Stimulated activated CD8-positive, alpha-beta memory T cell treated with anti-CD3 and anti-CD28 coated beads, Interleukin-12 subunit alpha, Interleukin-12 subunit beta, amount 100 ng/mL, for 1 hour (primary cell): ENCODE measurements at regions not wholly inside any gene's neighbourhood (a gene's known extent, or its start where the extent isn't known, plus 50 kb on each side); places are given as distances from the start of the nearest gene placed in this dataset.

Experiments used
- DNase-seq: peaks from one replicate; pipeline ENCODE4 v3.0.0-alpha.2; 2020; ENCODE audit warnings: low read depth

- no peak for DNase-seq
These were observed 133.8 kb downstream of the VEGFA start for GRCh38 chr6:43903739-43904290.

GRCh38 chr6:43901733-43902230, 131.8 kb downstream of the VEGFA start:
- DNase-seq: no peak

- no peak for DNase-seq
These were observed 131.1 kb downstream of the VEGFA start for GRCh38 chr6:43900916-43901732.

DNA sequence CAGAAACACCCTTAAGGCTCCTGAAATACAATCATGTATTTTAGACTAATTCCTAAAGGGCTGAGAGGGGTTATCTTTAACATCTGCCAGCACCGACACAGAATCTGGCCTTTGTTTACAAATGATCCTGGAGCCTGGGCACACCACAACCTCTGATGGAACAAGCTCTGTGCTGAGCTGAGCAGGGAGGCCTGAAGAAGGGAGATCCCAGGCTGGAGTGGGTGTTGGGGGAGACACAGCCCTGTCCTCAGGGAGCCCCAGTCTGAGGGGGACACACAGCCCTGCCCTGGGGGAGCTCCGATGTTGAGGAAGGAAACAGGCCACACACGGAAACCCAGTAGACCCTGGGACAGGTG, 130.5 kb downstream of the VEGFA start:
- no peak for DNase-seq

DNA sequence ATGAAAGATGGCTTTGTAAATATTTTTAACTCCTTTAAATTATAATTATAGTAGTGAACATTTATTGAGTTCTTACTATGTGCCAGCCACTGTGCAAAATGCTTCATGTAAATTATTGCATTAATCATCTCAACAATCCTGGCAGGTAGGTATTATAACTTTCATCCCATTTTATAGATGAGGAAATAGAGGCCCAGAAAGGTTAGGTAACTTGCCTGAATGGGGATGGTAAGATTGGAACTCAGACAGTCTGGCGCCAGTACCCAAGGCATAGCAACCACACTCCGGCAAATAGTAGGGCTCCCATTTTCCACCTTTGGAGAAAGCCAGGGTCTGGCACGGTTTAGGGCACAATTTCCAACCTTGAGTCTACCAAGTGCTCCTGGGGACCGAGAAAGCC, 129.8 kb downstream of the VEGFA start:
- DNase-seq: no peak

DNA sequence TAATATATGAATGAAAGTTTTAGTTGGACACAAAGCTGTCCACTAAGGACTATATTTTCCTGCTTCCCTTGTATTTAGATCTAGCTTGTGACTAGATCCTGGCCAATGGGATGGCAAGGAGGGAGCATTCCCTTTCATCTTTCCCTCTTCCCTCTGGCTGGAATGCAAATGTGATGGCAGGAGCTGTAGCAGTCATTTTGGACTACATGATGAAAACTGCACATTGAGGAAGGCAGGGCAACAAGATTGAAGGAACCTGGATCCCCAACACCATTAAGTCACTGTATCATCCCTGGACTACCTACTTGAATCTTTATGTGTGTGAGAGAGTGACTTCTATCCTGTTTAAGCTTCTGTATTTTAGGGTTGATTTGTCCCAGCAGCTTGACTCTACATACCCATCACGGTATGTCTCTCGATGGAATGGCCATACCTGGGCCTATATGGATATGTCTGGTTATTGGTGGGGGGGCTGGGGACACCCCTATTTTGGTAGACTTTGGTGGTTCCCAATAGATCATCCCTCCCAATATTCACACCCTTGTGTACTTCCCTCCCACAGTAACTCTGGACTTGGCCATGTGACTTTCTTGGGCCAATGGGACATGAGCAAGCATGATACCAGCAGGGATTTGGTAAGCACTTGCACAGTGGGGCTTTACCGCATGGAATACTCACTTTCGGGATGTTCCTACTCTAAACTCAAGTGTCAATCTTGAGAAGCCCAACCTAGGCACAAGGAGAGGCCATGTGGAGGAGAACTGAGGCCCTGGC, 128.5 kb downstream of the VEGFA start:
- DNase-seq: no peak

- no peak for DNase-seq
These were observed 127.7 kb downstream of the VEGFA start for GRCh38 chr6:43897571-43898302.

DNA sequence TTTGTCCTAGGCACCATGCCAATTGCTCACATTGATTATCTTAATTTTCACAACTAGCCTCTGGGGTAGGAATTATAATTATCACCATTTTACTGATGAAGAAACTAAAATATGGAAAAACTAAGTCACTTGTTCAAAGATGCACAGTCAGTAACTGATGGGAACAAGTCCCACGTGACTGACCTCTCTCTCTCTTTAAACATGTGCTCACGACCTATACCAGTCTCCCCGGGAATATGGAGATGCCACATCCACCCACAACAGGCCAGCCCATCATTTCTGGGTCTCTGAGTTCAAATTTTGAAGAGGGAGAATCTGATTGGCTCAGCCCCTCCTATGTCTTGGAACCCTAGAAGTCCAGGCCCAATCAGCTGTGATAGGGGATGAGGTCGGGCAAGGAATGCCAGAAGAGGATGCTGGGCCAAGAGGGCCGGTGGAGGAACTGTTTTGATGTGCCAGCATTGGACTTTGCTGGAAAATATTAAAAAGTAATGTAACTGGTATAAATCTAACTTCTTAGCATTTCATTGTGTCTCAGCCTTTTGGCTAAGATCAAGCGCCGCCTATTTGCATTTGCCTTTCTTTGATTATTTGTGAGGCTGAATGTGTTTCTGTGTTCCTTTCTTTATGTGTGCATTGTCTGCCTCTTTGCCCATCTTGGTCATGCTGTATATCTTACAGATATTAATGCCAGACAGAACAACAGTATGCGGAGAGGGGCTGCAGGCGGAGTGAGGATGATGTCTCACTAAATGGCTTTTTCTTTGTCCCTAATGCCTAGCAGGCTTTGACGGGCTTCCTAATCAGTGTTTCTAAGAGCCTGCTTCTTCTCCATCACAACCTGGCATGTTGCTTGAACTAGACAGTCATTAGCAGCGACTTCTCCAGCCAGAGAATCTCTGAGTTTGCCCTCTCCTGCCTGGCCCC, 126.6 kb downstream of the VEGFA start:
- DNase-seq: no peak

DNA sequence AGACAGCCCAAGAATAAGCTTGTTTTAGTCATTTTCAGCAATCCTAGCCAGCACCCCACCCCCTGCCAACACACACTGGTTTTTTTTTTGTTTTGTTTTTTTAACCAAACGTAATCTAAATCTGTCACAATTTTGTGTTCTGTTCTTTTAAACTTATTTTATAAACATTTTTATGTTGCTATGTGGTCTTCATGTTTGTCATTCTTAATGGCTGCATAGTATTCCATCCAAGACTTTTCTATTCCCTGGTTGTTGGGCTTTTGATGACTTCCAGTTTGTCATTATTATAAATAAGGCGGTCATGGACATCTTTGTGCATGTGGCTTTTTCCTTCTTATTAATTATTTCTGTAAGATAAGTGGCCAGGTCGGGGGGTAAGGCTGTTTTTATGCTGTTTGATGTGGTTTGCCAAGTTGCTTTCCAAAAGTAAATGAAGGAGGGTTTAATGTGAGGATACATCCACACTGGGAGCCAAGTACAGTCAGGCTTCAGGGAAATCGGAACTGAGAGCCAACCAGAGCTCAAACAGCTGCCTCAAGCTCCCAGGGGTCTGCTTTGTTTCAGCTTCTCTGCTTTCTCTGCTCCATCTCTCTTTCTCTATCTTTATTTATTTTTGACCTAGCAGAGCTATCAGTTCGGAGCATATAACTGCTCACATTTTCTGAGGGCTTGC, 125.8 kb downstream of the VEGFA start:
- DNase-seq: no peak

DNA sequence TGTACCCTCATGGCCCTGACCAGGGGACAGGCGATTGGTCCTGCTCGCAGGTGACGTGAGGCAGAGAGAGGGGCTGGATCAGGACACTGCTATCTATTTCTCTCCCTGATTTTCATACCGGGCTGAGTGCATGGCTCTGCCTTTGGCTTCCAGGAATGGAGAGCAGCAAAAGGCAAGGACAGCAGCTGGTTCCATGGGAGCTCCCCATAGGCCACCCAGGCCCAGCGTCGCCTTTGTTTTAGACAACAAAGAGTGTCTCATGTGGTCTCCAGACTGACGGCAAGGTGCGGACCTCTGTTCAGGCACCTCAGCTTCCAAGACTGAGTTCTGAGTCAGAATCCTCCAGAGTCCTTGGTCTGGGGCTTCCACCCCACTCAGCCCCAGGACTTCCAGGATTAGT, 123.1 kb downstream of the VEGFA start:
- no peak for DNase-seq

GRCh38 chr6:43891072-43891870, 121.3 kb downstream of the VEGFA start:
- DNase-seq: no peak

GRCh38 chr6:43890197-43891062, 120.4 kb downstream of the VEGFA start:
- DNase-seq: no peak

- DNase-seq: no peak
These were observed 118.1 kb downstream of the VEGFA start for GRCh38 chr6:43887906-43888683.

DNA sequence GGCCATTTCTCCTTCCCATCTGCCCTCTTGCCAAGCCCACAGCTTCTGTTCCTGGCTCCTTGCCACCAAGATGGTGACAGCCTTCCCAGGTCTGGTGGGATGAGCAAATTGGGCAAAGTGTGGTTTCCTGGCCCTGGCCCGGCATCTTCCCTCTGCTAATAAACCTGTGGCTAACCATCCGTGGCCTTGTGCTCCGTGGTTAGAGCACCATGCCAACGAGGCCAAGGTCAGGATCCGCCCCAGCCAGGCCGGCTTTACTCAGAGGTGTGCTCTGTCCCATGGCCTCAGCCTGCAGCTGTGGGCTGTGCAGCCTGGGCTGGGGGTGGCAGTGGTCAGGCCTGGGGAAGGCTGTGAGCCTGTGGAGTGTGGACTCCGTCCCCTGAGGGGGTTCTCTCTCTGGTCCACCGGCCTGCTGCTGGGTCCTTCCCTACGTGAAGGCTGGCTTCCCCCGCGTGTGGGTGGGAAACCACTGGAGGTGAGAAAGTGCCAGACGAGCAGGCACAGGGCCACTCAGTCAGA, 117.4 kb downstream of the VEGFA start:
- no peak for DNase-seq

- DNase-seq: no peak
These were observed 116.8 kb downstream of the VEGFA start for GRCh38 chr6:43886717-43887339.

DNA sequence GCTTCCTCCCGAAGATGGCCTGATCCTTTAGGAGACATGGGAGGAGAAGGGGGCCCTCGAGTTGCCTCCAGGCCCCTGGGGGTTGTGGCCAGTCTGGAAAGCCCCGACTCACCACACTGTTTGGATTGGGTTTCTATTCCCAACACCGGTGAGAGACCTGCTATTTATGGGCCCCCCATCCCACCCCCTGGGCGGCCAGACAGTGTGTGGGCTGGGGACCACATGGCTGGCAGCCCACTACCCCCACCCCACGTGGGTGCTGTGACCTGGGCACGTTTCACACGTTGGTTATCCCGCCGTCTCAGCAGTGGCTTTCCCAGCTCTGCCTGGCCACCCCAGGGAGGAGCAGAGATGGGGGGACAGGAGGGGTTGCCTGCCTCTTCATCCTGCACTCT, 116.1 kb downstream of the VEGFA start:
- DNase-seq: no peak

DNA sequence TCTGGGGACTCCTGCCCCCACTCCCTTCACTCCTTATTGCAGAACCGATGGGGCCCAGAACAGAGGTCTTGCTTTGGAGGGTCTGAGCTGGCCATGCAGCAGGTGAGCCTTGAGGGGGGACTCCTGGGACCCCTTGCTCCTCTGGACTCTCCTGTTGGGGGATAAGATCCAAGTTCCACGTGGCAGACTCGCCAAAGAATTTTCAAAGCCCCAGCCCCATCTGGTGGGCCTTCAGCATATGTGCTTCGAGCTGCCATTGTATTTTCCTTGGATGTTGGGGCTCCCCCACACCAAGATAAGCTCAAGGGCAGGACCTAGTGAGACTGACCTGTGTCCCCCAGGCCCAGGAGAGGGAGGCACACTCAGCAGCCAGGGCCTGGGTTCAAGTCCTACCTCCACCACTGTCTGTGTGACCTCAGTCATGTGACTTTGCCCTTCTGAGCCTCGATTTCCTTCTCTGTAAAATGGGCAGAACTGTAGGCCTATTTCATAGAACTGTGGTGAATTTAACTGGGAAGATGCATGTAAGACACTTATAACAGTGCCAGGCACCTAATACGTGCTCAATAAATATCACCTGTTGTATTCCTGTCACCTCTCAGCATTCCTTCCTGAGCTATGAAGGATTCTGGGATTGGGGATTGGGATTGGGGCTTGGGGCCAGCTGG, 115.5 kb downstream of the VEGFA start:
- DNase-seq: no peak
